PFSK-1 (cell line): ENCODE measurements at regions not wholly inside any gene's neighbourhood (a gene's known extent, or its start where the extent isn't known, plus 50 kb on each side); places are given as distances from the start of the nearest gene placed in this dataset.

Experiments
- FOXP2 ChIP-seq: optimal IDR thresholded peaks from 2 replicates; pipeline ENCODE3; 2011; ENCODE audit warnings: borderline replicate concordance, control low read depth, inconsistent platforms; ENCODE audit not compliant: insufficient read depth; ENCODE audit errors: extremely low read length, extremely low read depth
- POLR2AphosphoS5 ChIP-seq: IDR thresholded peaks from 2 replicates; pipeline ENCODE4 v1.6.1; 2012; ENCODE audit warnings: low read depth, mild to moderate bottlenecking, control low read depth, low read length, moderate library complexity
- REST ChIP-seq, 2 experiments: IDR thresholded peaks; 2 replicates each; pipeline versions ENCODE4 v1.6.1 to v1.8.0; 2011 to 2012; ENCODE audit warnings: low read depth in 2 of 2, low read length in 2 of 2, control low read depth in 1 of 2, inconsistent platforms in 1 of 2, mild to moderate bottlenecking in 1 of 2, moderate library complexity in 1 of 2; ENCODE audit not compliant: insufficient read depth in 1 of 2
- SIN3A ChIP-seq: IDR thresholded peaks from 2 replicates; pipeline ENCODE4 v1.6.1; 2012; ENCODE audit warnings: mild to moderate bottlenecking, low read length, moderate library complexity, borderline replicate concordance; ENCODE audit not compliant: insufficient read depth
- TAF1 ChIP-seq: IDR thresholded peaks from 2 replicates; pipeline ENCODE4 v1.6.1; 2012; ENCODE audit warnings: low read length, control low read depth, borderline replicate concordance; ENCODE audit not compliant: insufficient read depth

- no peak for TF ChIP-seq TAF1
- no peak for TF ChIP-seq REST (IDR thresholded peaks at IDR 0.05; ENCODE audit: insufficient read depth in 1 of 2, low read depth in 2 of 2, low read length in 2 of 2)
- TF ChIP-seq SIN3A, result no peak
- TF ChIP-seq FOXP2, result no peak
- no peak for TF ChIP-seq POLR2AphosphoS5
Observed at GRCh38 chr10:130230036-130230435, 93.8 kb downstream of the GLRX3 start.

- TF ChIP-seq FOXP2, result no peak
- TF ChIP-seq TAF1, result no peak
- TF ChIP-seq SIN3A, result no peak
- no peak for TF ChIP-seq REST (IDR thresholded peaks at IDR 0.05; ENCODE audit: insufficient read depth in 1 of 2, low read depth in 2 of 2, low read length in 2 of 2)
- no peak for TF ChIP-seq POLR2AphosphoS5
Observed at GRCh38 chr10:130230611-130231010, 94.4 kb downstream of the GLRX3 start.

GRCh38 chr10:130231251-130231741, 95.1 kb downstream of the GLRX3 start:
- TF ChIP-seq POLR2AphosphoS5 (no peak), FOXP2 (no peak), REST (IDR thresholded peaks at IDR 0.05; ENCODE audit: insufficient read depth in 1 of 2, low read depth in 2 of 2, low read length in 2 of 2) (no peak), SIN3A (no peak), TAF1 (no peak)

GRCh38 chr10:130232166-130233034, 96.2 kb downstream of the GLRX3 start:
- no peak for TF ChIP-seq TAF1
- no peak for TF ChIP-seq FOXP2
- no peak for TF ChIP-seq REST (IDR thresholded peaks at IDR 0.05; ENCODE audit: insufficient read depth in 1 of 2, low read depth in 2 of 2, low read length in 2 of 2)
- no peak for TF ChIP-seq SIN3A
- TF ChIP-seq POLR2AphosphoS5, result no peak
